Endothelial cell of umbilical vein (primary cell): ENCODE measurements at regions not wholly inside any gene's neighbourhood (a gene's known extent, or its start where the extent isn't known, plus 50 kb on each side); places are given as distances from the start of the nearest gene placed in this dataset.

Experiments
- BruUV-seq: library from RNA; stranded (reverse); fragments of 400-500 nt; replicated peaks from 2 replicates; lab custom pipeline; 2021; lab: Mats Ljungman, UMichigan
- CTCF ChIA-PET: fragments of 300-600, 350-600 bp; sonication (Branson Sonifier 250); formaldehyde crosslinking; loops from one replicate; lab custom pipeline; 2021; ENCODE audit warnings: antibody characterized with exemption, inconsistent platforms; lab: Charles Lee
- POLR2A ChIA-PET: fragments of 300-600, 350-600 bp; sonication (Branson Sonifier 250); formaldehyde crosslinking; loops from one replicate; lab custom pipeline; 2021; ENCODE audit warnings: antibody characterized with exemption, inconsistent platforms; lab: Charles Lee
- DNase-seq: peaks from one replicate; pipeline ENCODE4 v3.0.0-alpha.2; 2011; ENCODE audit warnings: low read depth, low spot score
- FAIRE-seq: peaks from 2 replicates; lab custom pipeline; 2011; peaks lifted over from hg19 to GRCh38; lab: Jason Lieb, UNC
- H2AFZ ChIP-seq: 2 replicates; pipeline ENCODE4 v1.6.0; 2012; ENCODE audit warnings: low read depth, low read length, control low read depth, inconsistent platforms
- H3K27ac ChIP-seq: 2 replicates; pipeline ENCODE4 v1.5.1; 2011; ENCODE audit warnings: low read depth, mild to moderate bottlenecking, control low read depth, low read length, moderate library complexity; ENCODE audit not compliant: insufficient read depth
- H3K27me3 ChIP-seq, 2 experiments: 2 replicates each; pipeline versions ENCODE4 v1.6.0 to v1.6.1; 2011; ENCODE audit warnings: low read length in 2 of 2, mixed read lengths in 1 of 2; ENCODE audit not compliant: control insufficient read depth in 2 of 2, insufficient read depth in 2 of 2
- H3K36me3 ChIP-seq, 2 experiments: 2 replicates in 1 of 2; 3 replicates in 1 of 2; pipeline ENCODE4 v1.5.1; 2011; ENCODE audit warnings: low read length in 2 of 2, mild to moderate bottlenecking in 1 of 2, moderate library complexity in 1 of 2; ENCODE audit not compliant: control insufficient read depth in 2 of 2, insufficient read depth in 2 of 2; ENCODE audit errors: extremely low read depth in 1 of 2
- H3K4me1 ChIP-seq: 3 replicates; pipeline ENCODE4 v1.5.1; 2011; ENCODE audit warnings: mild to moderate bottlenecking, low read length; ENCODE audit not compliant: control insufficient read depth, insufficient read depth; ENCODE audit errors: extremely low read depth
- H3K4me2 ChIP-seq: 2 replicates; pipeline ENCODE4 v1.6.1; 2011; ENCODE audit warnings: low read length, control low read depth, mixed read lengths; ENCODE audit not compliant: insufficient read depth
- H3K4me3 ChIP-seq, 3 experiments: fragments of 200-600 bp in 1 of 3; sonication (generic), shearing (Covaris generic) in 1 of 3; replicated peaks in 1 of 3; 2 replicates each; pipeline ENCODE4 v1.5.1; 2011 to 2016; ENCODE audit warnings: control low read depth in 3 of 3, low read length in 3 of 3, mild to moderate bottlenecking in 2 of 3, inconsistent platforms in 1 of 3, low read depth in 1 of 3, moderate library complexity in 1 of 3; ENCODE audit not compliant: insufficient read depth in 1 of 3
- H3K79me2 ChIP-seq: 2 replicates; pipeline ENCODE4 v1.6.0; 2012; ENCODE audit warnings: low read length, inconsistent platforms; ENCODE audit not compliant: control insufficient read depth, insufficient read depth
- H3K9ac ChIP-seq: replicated peaks from 2 replicates; pipeline ENCODE3; 2011; ENCODE audit warnings: low read length, control low read depth; ENCODE audit not compliant: insufficient read depth; ENCODE audit errors: extremely low read depth
- H3K9me1 ChIP-seq: replicated peaks from 3 replicates; pipeline ENCODE4 v1.6.0; 2011; ENCODE audit warnings: mild to moderate bottlenecking, low read length; ENCODE audit not compliant: control insufficient read depth, insufficient read depth; ENCODE audit errors: extremely low read depth
- H3K9me3 ChIP-seq: replicated peaks from 2 replicates; pipeline ENCODE4 v1.5.1; 2012; ENCODE audit warnings: low read length, inconsistent platforms; ENCODE audit not compliant: control insufficient read depth, insufficient read depth
- H4K20me1 ChIP-seq: replicated peaks from 2 replicates; pipeline ENCODE3; 2011; ENCODE audit warnings: mild to moderate bottlenecking, low read length; ENCODE audit not compliant: control insufficient read depth, insufficient read depth; ENCODE audit errors: extremely low read depth
- CTCF ChIP-seq, 2 donors: IDR thresholded peaks; 1 replicate in 1 of 2; 2 replicates in 1 of 2; pipeline ENCODE4 v1.5.1; 2011; ENCODE audit warnings: low read length in 2 of 2, mild to moderate bottlenecking in 2 of 2, moderate library complexity in 2 of 2, control low read depth in 1 of 2, inconsistent platforms in 1 of 2, low read depth in 1 of 2; ENCODE audit not compliant: insufficient read depth in 1 of 2; ENCODE audit errors: extremely low read depth in 1 of 2
- EZH2 ChIP-seq: IDR thresholded peaks from 2 replicates; pipeline ENCODE4 v1.6.1; 2012; ENCODE audit warnings: borderline replicate concordance, low read depth, mild to moderate bottlenecking, moderate library complexity, low read length, inconsistent platforms; ENCODE audit not compliant: severe bottlenecking
- FOS ChIP-seq: IDR thresholded peaks from 2 replicates; pipeline ENCODE4 v1.6.1; 2011; ENCODE audit warnings: mild to moderate bottlenecking, low read length, moderate library complexity, borderline replicate concordance; ENCODE audit not compliant: insufficient read depth
- GATA2 ChIP-seq: IDR thresholded peaks from 2 replicates; pipeline ENCODE4 v1.7.0; 2011; ENCODE audit warnings: low read depth, mild to moderate bottlenecking, moderate library complexity, mixed read lengths, low read length; ENCODE audit not compliant: insufficient read length, insufficient read depth
- JUN ChIP-seq: IDR thresholded peaks from 2 replicates; pipeline ENCODE4 v1.6.1; 2011; ENCODE audit warnings: borderline replicate concordance, low read depth; ENCODE audit not compliant: insufficient read length, insufficient read depth
- MAX ChIP-seq: IDR thresholded peaks from 2 replicates; pipeline ENCODE4 v1.6.1; 2011; ENCODE audit not compliant: insufficient read depth, insufficient read length
- MYC ChIP-seq: IDR thresholded peaks from one replicate; pipeline ENCODE4 v1.6.1; 2011; ENCODE audit warnings: mild to moderate bottlenecking, low read depth, low read length
- POLR2A ChIP-seq: IDR thresholded peaks from 2 replicates; pipeline ENCODE4 v1.6.1; 2012; ENCODE audit warnings: low read depth, mild to moderate bottlenecking, control low read depth, low read length
- POLR2AphosphoS5 ChIP-seq: IDR thresholded peaks from 2 replicates; pipeline ENCODE4 v1.6.1; 2012; ENCODE audit warnings: low read depth, mild to moderate bottlenecking, control low read depth, low read length, moderate library complexity; ENCODE audit not compliant: insufficient read depth
- dilution Hi-C: fragments of 300-500 bp; cut with MboI; formaldehyde crosslinking; loops from one replicate; pipeline ENCODE4 v1.15.0; 2019; ENCODE audit warnings: low sequenced_read_pairs; ENCODE audit not compliant: extremely low pct_ligation_motif_present
- intact Hi-C: fragments of 100-400 bp; cut with micrococcal nuclease; formaldehyde crosslinking; loops from one replicate; pipeline ENCODE4 v1.10.0; 2022

- no peak for FAIRE-seq
- Histone ChIP-seq H4K20me1 (no peaks in the 10 kb centered on the region), H3K9me1 (no peaks in the 10 kb centered on the region), H3K4me1 (no peaks in the 10 kb centered on the region), H3K79me2 (no peaks in the 10 kb centered on the region), H3K4me2 (no peak overlapping the region), H2AFZ (no peak overlapping the region), H3K9me3 (no peaks in the 10 kb centered on the region), H3K27ac (no peak overlapping the region), H3K36me3 (no peaks in the 10 kb centered on the region), H3K4me3 (no peak overlapping the region), H3K27me3 (no peaks in the 10 kb centered on the region), H3K9ac (no peak overlapping the region)
- TF ChIP-seq EZH2: no peak
- TF ChIP-seq MAX: no peak
- no peak for TF ChIP-seq CTCF (IDR thresholded peaks at IDR 0.05; ENCODE audit: extremely low read depth in 1 of 2, insufficient read depth in 1 of 2, low read depth in 1 of 2, low read length in 2 of 2)
- no peak for TF ChIP-seq POLR2A
- TF ChIP-seq MYC: no peak
- TF ChIP-seq POLR2AphosphoS5: no peak
- no peak for TF ChIP-seq FOS
- ChIA-PET POLR2A (no interaction called here), CTCF (no interaction called here)
- dilution Hi-C loops: no loop called here
- no TSS peak for BruUV-seq
- intact Hi-C loops: no loop called here
- DNase-seq: no peak
Measured at GRCh38 chr9:82082563-82082962, 94.0 kb downstream of the SPATA31D1 start.

- intact Hi-C loops: no loop called here
- Histone ChIP-seq H3K4me1 (no peaks in the 10 kb centered on the region), H3K4me2 (no peak overlapping the region), H3K27me3 (no peaks in the 10 kb centered on the region), H3K9me3 (no peaks in the 10 kb centered on the region), H2AFZ (no peak overlapping the region), H3K9me1 (no peaks in the 10 kb centered on the region), H3K9ac (no peak overlapping the region), H3K27ac (no peak overlapping the region), H3K36me3 (no peaks in the 10 kb centered on the region), H4K20me1 (no peaks in the 10 kb centered on the region), H3K79me2 (no peaks in the 10 kb centered on the region), H3K4me3 (no peak overlapping the region)
- ChIA-PET POLR2A (no interaction called here), CTCF (no interaction called here)
- DNase-seq: no peak
- no peak for TF ChIP-seq MAX
- no peak for TF ChIP-seq CTCF (IDR thresholded peaks at IDR 0.05; ENCODE audit: extremely low read depth in 1 of 2, insufficient read depth in 1 of 2, low read depth in 1 of 2, low read length in 2 of 2)
- TF ChIP-seq POLR2A: no peak
- TF ChIP-seq JUN: no peak
- TF ChIP-seq POLR2AphosphoS5: no peak
- no peak for TF ChIP-seq EZH2
- no peak for TF ChIP-seq FOS
- TF ChIP-seq MYC: no peak
- TF ChIP-seq GATA2: no peak
- BruUV-seq: no TSS peak
- dilution Hi-C loops: no loop called here
- no peak for FAIRE-seq
Measured at GRCh38 chr9:82088591-82088990, 100.0 kb downstream of the SPATA31D1 start.
